Small intestine (tissue), 7 donors: ENCODE measurements at regions not wholly inside any gene's neighbourhood (a gene's known extent, or its start where the extent isn't known, plus 50 kb on each side); places are given as distances from the start of the nearest gene placed in this dataset.

ENCODE experiments used
- DNase-seq, 2 donors: peaks; one replicate each; pipeline versions ENCODE4 v3.0.0 to v3.0.0-alpha.2; 2013
- FAIRE-seq: peaks from 2 replicates; lab custom pipeline; 2012; peaks lifted over from hg19 to GRCh38; lab: Jason Lieb, UNC
- H3K27ac ChIP-seq, 3 donors: one replicate each; pipeline ENCODE4 v1.5.1; 2013; ENCODE audit warnings: low read length in 2 of 3, mild to moderate bottlenecking in 2 of 3, control low read depth in 1 of 3, inconsistent platforms in 1 of 3, low read depth in 1 of 3, moderate library complexity in 1 of 3
- H3K27me3 ChIP-seq, 3 donors: one replicate each; pipeline ENCODE4 v1.6.1; 2013; ENCODE audit warnings: low read length in 3 of 3, inconsistent platforms in 1 of 3; ENCODE audit not compliant: control insufficient read depth in 3 of 3, insufficient read depth in 3 of 3
- H3K36me3 ChIP-seq, 3 donors: one replicate each; pipeline ENCODE4 v1.6.1; 2013; ENCODE audit warnings: low read length in 3 of 3, inconsistent platforms in 1 of 3, low read depth in 1 of 3, mild to moderate bottlenecking in 1 of 3, moderate library complexity in 1 of 3; ENCODE audit not compliant: control insufficient read depth in 3 of 3, insufficient read depth in 2 of 3
- H3K4me1 ChIP-seq, 3 donors: one replicate each; pipeline ENCODE4 v1.6.1; 2013; ENCODE audit warnings: low read length in 2 of 3, inconsistent platforms in 1 of 3, low read depth in 1 of 3, mild to moderate bottlenecking in 1 of 3, moderate library complexity in 1 of 3; ENCODE audit not compliant: control insufficient read depth in 3 of 3, insufficient read depth in 2 of 3
- H3K4me3 ChIP-seq, 3 donors: one replicate each; pipeline ENCODE4 v1.5.1; 2013; ENCODE audit warnings: low read length in 3 of 3, control low read depth in 1 of 3, inconsistent platforms in 1 of 3, low read depth in 1 of 3, mild to moderate bottlenecking in 1 of 3, moderate library complexity in 1 of 3
- H3K9me3 ChIP-seq, 2 donors: one replicate each; pipeline ENCODE4 v1.6.1; 2013; ENCODE audit warnings: low read depth in 1 of 2, low read length in 1 of 2; ENCODE audit not compliant: control insufficient read depth in 2 of 2, insufficient read depth in 1 of 2
- WGBS, 3 donors: extraction: QIAGEN DNeasy Blood & Tissue Kit; methylation state at CpG; one replicate each; pipeline ENCODE4 v1.1.7; 2013; 5-methylcytosine and 5-hydroxymethylcytosine counted together
- donor health status: healthy with polysubstance abuse.
- donor health status: control.
- donor health status: control.
- donor health status: Bipolar disorder and iron deficiency.
- donor health status: healthy.

- Histone ChIP-seq H3K4me3 (no peak overlapping the region), H3K9me3 (no peaks in the 10 kb centered on the region), H3K27me3 (peaks cover 0 to 4% (median 0%) of the 10 kb centered on the region in 3 donors), H3K27ac (no peak overlapping the region), H3K4me1 (no peaks in the 10 kb centered on the region), H3K36me3 (no peaks in the 10 kb centered on the region)
- FAIRE-seq, result no peak
- no peak for DNase-seq
- 71 to 77% (median 72%) methylated on average over 6 of the region's 6 CpGs for WGBS, 3 donors
Observed at GRCh38 chr16:51418258-51418657, 267.2 kb upstream of the SALL1 start.

- Histone ChIP-seq H3K9me3 (no peaks in the 10 kb centered on the region), H3K27me3 (peaks cover 0 to 4% (median 0%) of the 10 kb centered on the region in 3 donors), H3K27ac (no peak overlapping the region), H3K4me3 (no peak overlapping the region), H3K36me3 (no peaks in the 10 kb centered on the region), H3K4me1 (no peaks in the 10 kb centered on the region)
- FAIRE-seq, result no peak
- no peak for DNase-seq
- 71 to 80% (median 77%) methylated on average over 6 of the region's 6 CpGs for WGBS, 3 donors
Observed at GRCh38 chr16:51416926-51417325, 265.9 kb upstream of the SALL1 start.

- Histone ChIP-seq H3K27me3 (no peaks in the 10 kb centered on the region), H3K4me3 (no peak overlapping the region), H3K36me3 (no peaks in the 10 kb centered on the region), H3K4me1 (peaks cover 0 to 6% (median 0%) of the 10 kb centered on the region in 3 donors), H3K27ac (no peak overlapping the region), H3K9me3 (no peaks in the 10 kb centered on the region)
- no peak for FAIRE-seq
- WGBS, 3 donors, result 77 to 89% (median 79%) methylated on average over 2 of the region's 2 CpGs
- DNase-seq, result no peak
Observed at GRCh38 chr16:51410125-51410524, 259.1 kb upstream of the SALL1 start.

- no peaks in the 10 kb centered on the region for H3K27me3 ChIP-seq
- H3K36me3 ChIP-seq, result no peaks in the 10 kb centered on the region
- DNase-seq (no peak), FAIRE-seq (no peak)
- H3K27ac ChIP-seq, result no peak overlapping the region
- peaks cover 0 to 6% (median 0%) of the 10 kb centered on the region in 3 donors for H3K4me1 ChIP-seq
- H3K9me3 ChIP-seq, result no peaks in the 10 kb centered on the region
- no peak overlapping the region for H3K4me3 ChIP-seq
- WGBS, 3 donors, result 82 to 90% (median 86%) methylated on average over 5 of the region's 5 CpGs
Observed at GRCh38 chr16:51409001-51409675, 258.1 kb upstream of the SALL1 start.

- Histone ChIP-seq H3K9me3 (no peaks in the 10 kb centered on the region), H3K36me3 (no peaks in the 10 kb centered on the region), H3K4me3 (no peak overlapping the region), H3K27ac (peak overlapping the region in 1 of 3 donors; percentile 18), H3K27me3 (no peaks in the 10 kb centered on the region), H3K4me1 (peaks cover 0 to 6% (median 0%) of the 10 kb centered on the region in 3 donors)
- FAIRE-seq (no peak), DNase-seq (peak; percentile 45 to 75)
- WGBS, 3 donors, result 9 to 32% (median 18%) methylated on average over 4 of the region's 4 CpGs
Observed at GRCh38 chr16:51408357-51408756, 257.3 kb upstream of the SALL1 start.

- Histone ChIP-seq H3K4me1 (peaks cover 0 to 6% (median 0%) of the 10 kb centered on the region in 3 donors), H3K27me3 (no peaks in the 10 kb centered on the region), H3K27ac (no peak overlapping the region), H3K4me3 (no peak overlapping the region), H3K36me3 (no peaks in the 10 kb centered on the region), H3K9me3 (no peaks in the 10 kb centered on the region)
- WGBS, 3 donors, result 59 to 88% (median 77%) methylated on average over 1 of the region's 1 CpG
- no peak for FAIRE-seq
- DNase-seq, result no peak
Observed at GRCh38 chr16:51407921-51408320, 256.9 kb upstream of the SALL1 start.

GRCh38 chr16:51407199-51407598 is 256.1 kb upstream of the SALL1 start:
- no peaks in the 10 kb centered on the region for H3K36me3 ChIP-seq
- H3K9me3 ChIP-seq, result peaks cover 0 to 1% of the 10 kb centered on the region in 2 donors
- FAIRE-seq (no peak), DNase-seq (no peak)
- H3K27me3 ChIP-seq, result no peaks in the 10 kb centered on the region
- no peak overlapping the region for H3K27ac ChIP-seq
- H3K4me1 ChIP-seq, result peaks cover 0 to 6% (median 0%) of the 10 kb centered on the region in 3 donors
- H3K4me3 ChIP-seq, result no peak overlapping the region
- WGBS, 3 donors, result 78 to 80% (median 78%) methylated on average over 4 of the region's 4 CpGs

GRCh38 chr16:51405361-51405760 is 254.3 kb upstream of the SALL1 start:
- peaks cover 0 to 6% (median 0%) of the 10 kb centered on the region in 3 donors for H3K4me1 ChIP-seq
- no peak overlapping the region for H3K4me3 ChIP-seq
- FAIRE-seq (no peak), DNase-seq (no peak)
- no peak overlapping the region for H3K27ac ChIP-seq
- H3K27me3 ChIP-seq, result no peaks in the 10 kb centered on the region
- peaks cover 0 to 8% of the 10 kb centered on the region in 2 donors for H3K9me3 ChIP-seq
- no peaks in the 10 kb centered on the region for H3K36me3 ChIP-seq
- 28 to 65% (median 44%) methylated on average over 2 of the region's 2 CpGs for WGBS, 3 donors
